Ishikawa (cell line): ENCODE measurements at regions not wholly inside any gene's neighbourhood (a gene's known extent, or its start where the extent isn't known, plus 50 kb on each side); places are given as distances from the start of the nearest gene placed in this dataset.

Experiments used
- EGR1 ChIP-seq: IDR thresholded peaks from 2 replicates; pipeline ENCODE4 v1.6.1; 2012
- NFIC ChIP-seq: IDR thresholded peaks from 2 replicates; pipeline ENCODE4 v1.6.1; 2012
- RAD21 ChIP-seq: IDR thresholded peaks from 2 replicates; pipeline ENCODE4 v1.6.1; 2012; ENCODE audit warnings: low read depth
- TAF1 ChIP-seq: IDR thresholded peaks from 2 replicates; pipeline ENCODE4 v1.6.1; 2012; ENCODE audit warnings: low read depth, mild to moderate bottlenecking
- TEAD4 ChIP-seq: IDR thresholded peaks from 2 replicates; pipeline ENCODE4 v1.6.1; 2012
- TF ChIP-seq, protein P1 (sequence below): IDR thresholded peaks from 2 replicates; pipeline ENCODE4 v1.6.1; 2012

- TF ChIP-seq EGR1, result no peak
- TF ChIP-seq TEAD4, result no peak
- TF ChIP-seq, protein P1, sequence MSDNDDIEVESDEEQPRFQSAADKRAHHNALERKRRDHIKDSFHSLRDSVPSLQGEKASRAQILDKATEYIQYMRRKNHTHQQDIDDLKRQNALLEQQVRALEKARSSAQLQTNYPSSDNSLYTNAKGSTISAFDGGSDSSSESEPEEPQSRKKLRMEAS, result no peak
- no peak for TF ChIP-seq RAD21
- no peak for TF ChIP-seq TAF1
- TF ChIP-seq NFIC, result no peak
Observed at GRCh38 chr5:96125231-96125891, 163.7 kb upstream of the ELL2 start.
